Heart right ventricle (tissue), 16 donors: ENCODE measurements at regions not wholly inside any gene's neighbourhood (a gene's known extent, or its start where the extent isn't known, plus 50 kb on each side); places are given as distances from the start of the nearest gene placed in this dataset.

ENCODE experiments used
- ATAC-seq, 8 donors: fragments of 200-7000 bp; cut with Tn5 transposase; one replicate each; pipeline ENCODE4 v1.9.1; 2020; ENCODE audit warnings: mild to moderate bottlenecking in 8 of 8, moderate library complexity in 8 of 8, moderate number of reproducible peaks in 1 of 8
- DNase-seq, 2 donors: peaks; one replicate each; pipeline ENCODE4 v3.0.0-alpha.2; 2020
- H3K27ac ChIP-seq, 10 donors: fragments of 200-600 bp; sonication (generic) in 2 of 10; one replicate each; pipeline versions ENCODE4 v1.5.0 to v1.8.0; 2020 to 2022; ENCODE audit warnings: mild to moderate bottlenecking in 3 of 10
- H3K27me3 ChIP-seq, 7 donors: fragments of 200-600 bp; one replicate each; pipeline ENCODE4 v1.8.0; 2021 to 2022; ENCODE audit warnings: mild to moderate bottlenecking in 2 of 7
- H3K36me3 ChIP-seq, 9 donors: fragments of 200-600 bp; sonication (generic) in 1 of 9; one replicate each; pipeline versions ENCODE4 v1.5.0 to v1.8.0; 2020 to 2022; ENCODE audit warnings: mild to moderate bottlenecking in 2 of 9
- H3K4me1 ChIP-seq, 9 donors: fragments of 200-600 bp; sonication (generic) in 1 of 9; one replicate each; pipeline versions ENCODE4 v1.5.0 to v1.8.0; 2020 to 2022; ENCODE audit warnings: mild to moderate bottlenecking in 4 of 9
- H3K4me3 ChIP-seq, 10 donors: fragments of 200-600 bp; sonication (generic) in 2 of 10; one replicate each; pipeline versions ENCODE4 v1.5.0 to v1.8.0; 2020 to 2022; ENCODE audit warnings: mild to moderate bottlenecking in 7 of 10, moderate library complexity in 2 of 10
- H3K9me3 ChIP-seq, 11 donors: fragments of 200-600 bp in 10 of 11; sonication (generic) in 2 of 11; one replicate each; pipeline versions ENCODE4 v1.5.0 to v1.8.0; 2013 to 2022; ENCODE audit warnings: mild to moderate bottlenecking in 2 of 11, control low read depth in 1 of 11, moderate library complexity in 1 of 11
- CTCF ChIP-seq, 9 donors: fragments of 200-600 bp; sonication (generic) in 2 of 9; IDR thresholded peaks; one replicate each; pipeline versions ENCODE4 v1.5.0 to v1.8.0; 2021 to 2022; ENCODE audit warnings: antibody characterized with exemption in 9 of 9, mild to moderate bottlenecking in 5 of 9, moderate library complexity in 1 of 9
- WGBS, 2 donors: extraction: QIAGEN DNeasy Blood & Tissue Kit; methylation state at CpG; one replicate each; pipeline ENCODE4 v1.1.7; 2013; ENCODE audit warnings: inconsistent platforms in 1 of 2; 5-methylcytosine and 5-hydroxymethylcytosine counted together
- intact Hi-C, 10 donors: fragments of 100-400 bp; cut with DNase I; formaldehyde crosslinking; loops; one replicate each; pipeline versions ENCODE4 v1.11.1 to v1.14.2; 2022
- donor health status: Arrhythmogenic right ventricular cardiomyopathy.
- donor health status: ischemic (EF 13 %, LVEDD 7.1; RV severe dilation, severe dysfunction).
- donor health status: healthy with polysubstance abuse.
- donor health status: DM: no; HTN: yes; CAD: no.
- donor health status: DM: no; HTN: no; CAD: no.
- donor health status: ischemic (EF 25% LVEDD 6.9; RV normal size, moderate dysfunction).
- donor health status: ischemic (EF 25% LVEDD 5.7; RV mildly dilated, moderate dysfunction).
- donor health status: healthy.
- donor health status: DM: yes; HTN: yes; CAD: no.
- donor health status: Ischemic cardiomyopathy.
- donor health status: ischemic (EF 35%, LVEDD 5.7; RV mildly dilated, moderate dysfunction).
- donor health status: nonischemic (EF 11% LVEDD 7.7; RV severe dilation, severe dysfunction).
- donor health status: DM: yes; HTN: yes; CAD: no.
- donor health status: PGD.
- donor health status: ischemic (EF 29% LVEDD 5.4; RV normal size, mild dysfunction).
- donor health status: nonischemic (EF 23%, LVEDD 6.1; RV moderate dilation, normal function).

DNA sequence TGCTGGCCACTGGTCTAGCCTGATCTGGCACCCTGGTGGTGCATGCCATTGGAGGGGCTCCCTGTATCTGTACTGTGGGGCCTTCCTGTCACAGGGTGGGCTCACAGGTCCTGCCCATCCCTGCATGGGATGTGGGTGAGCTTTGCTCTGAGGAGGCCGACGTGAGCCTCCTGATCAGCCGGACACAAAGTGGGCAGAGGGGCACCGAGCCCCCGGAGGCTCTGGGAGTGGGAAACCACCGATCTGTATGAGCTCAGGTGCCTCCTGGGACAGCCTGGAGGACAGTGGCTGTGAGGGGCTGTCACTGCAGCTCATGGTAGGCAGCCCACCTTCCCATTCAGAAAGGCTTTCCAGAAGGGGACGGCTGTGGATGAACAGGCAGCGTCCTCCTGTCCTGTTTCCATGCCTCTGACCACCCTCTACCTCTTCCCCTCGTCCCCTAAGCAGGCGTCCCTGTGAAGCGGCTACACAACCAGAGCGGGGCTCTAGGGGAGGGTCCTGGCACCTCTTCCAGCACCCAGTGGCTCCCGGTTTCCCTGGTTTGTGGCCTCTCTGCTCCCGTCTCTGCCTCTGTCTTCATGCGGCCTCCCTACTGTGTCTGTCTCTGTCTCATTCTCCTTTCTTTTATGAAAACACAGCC lies 112.5 kb upstream of the OTOS start:
- Histone ChIP-seq H3K27me3 (no peaks in the 10 kb centered on the region), H3K4me3 (no peak overlapping the region), H3K9me3 (no peaks in the 10 kb centered on the region), H3K4me1 (peaks cover 19 to 56% (median 28%) of the 10 kb centered on the region in 9 donors), H3K27ac (peak overlapping the region in 7 of 10 donors; percentile 82 to 93 (median 91)), H3K36me3 (no peaks in the 10 kb centered on the region)
- intact Hi-C loops = no loop called here
- DNase-seq (no peak), ATAC-seq (no peak)
- no peak for TF ChIP-seq CTCF (IDR thresholded peaks at IDR 0.05)
- WGBS, 2 donors = 90 to 91% methylated on average over 15 of the region's 15 CpGs

GRCh38 chr2:240253583-240254145 lies 113.2 kb upstream of the OTOS start:
- no peaks in the 10 kb centered on the region for H3K9me3 ChIP-seq
- no peak overlapping the region for H3K27ac ChIP-seq
- no peak for ATAC-seq
- no peak for TF ChIP-seq CTCF (IDR thresholded peaks at IDR 0.05)
- peaks cover 21 to 56% (median 31%) of the 10 kb centered on the region in 9 donors for H3K4me1 ChIP-seq
- intact Hi-C loops = no loop called here
- no peaks in the 10 kb centered on the region for H3K27me3 ChIP-seq
- no peak for DNase-seq
- no peaks in the 10 kb centered on the region for H3K36me3 ChIP-seq
- H3K4me3 ChIP-seq = no peak overlapping the region
- WGBS, 2 donors = 63 to 69% methylated on average over 10 of the region's 10 CpGs

DNA sequence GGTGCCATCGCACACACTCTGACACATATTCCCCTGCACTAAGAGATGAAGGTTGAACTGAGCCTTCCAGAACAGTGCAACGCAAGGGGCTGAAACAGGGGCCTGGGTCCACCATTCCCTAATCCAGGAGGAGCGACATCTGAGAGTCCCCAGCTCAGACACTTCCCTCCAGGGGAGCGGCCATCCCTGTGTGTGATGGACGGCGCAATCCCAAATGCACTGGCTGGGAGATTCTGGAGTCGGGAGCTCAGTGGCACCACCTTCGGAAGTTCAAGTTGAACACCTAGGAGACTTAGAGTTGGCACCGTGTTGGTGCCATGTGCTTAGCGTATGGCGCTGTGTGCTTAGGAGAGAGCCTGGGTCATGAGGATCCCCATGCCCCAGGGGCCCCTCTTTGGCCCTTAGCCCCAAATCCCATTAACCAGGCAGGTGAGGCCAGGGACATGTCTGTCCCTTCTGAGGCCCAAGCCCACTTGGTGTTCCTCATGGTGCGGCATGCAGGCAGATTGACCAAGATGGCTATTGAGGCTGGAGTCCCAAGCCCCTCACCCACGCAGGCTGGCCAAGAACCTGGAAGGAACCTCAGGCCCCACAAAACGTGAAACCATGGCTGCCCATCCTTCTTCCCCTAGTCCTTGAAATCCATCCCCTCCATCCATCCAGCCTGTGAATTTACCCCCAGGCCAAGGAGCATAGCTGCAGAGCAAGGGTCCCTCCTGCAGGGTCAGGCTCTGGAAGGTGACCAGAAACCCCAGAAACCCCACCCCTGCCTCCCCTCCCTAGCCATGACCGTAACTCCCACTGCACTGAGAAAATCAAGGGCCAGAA lies 114.1 kb upstream of the OTOS start:
- intact Hi-C loops = loop anchor here in 1 of 10 donors (5.0 kb wide), 1 partner anchor 118 kb away; no protein-coding TSS in a partner anchor
- no peak for TF ChIP-seq CTCF (IDR thresholded peaks at IDR 0.05)
- H3K4me1 ChIP-seq = peaks cover 27 to 59% (median 31%) of the 10 kb centered on the region in 9 donors
- DNase-seq = peak in 1 of 2 donors; percentile 1
- no peaks in the 10 kb centered on the region for H3K36me3 ChIP-seq
- no peak overlapping the region for H3K4me3 ChIP-seq
- no peaks in the 10 kb centered on the region for H3K27me3 ChIP-seq
- H3K27ac ChIP-seq = no peak overlapping the region
- ATAC-seq = no peak
- H3K9me3 ChIP-seq = no peaks in the 10 kb centered on the region
- 93 to 94% methylated on average over 15 of the region's 15 CpGs for WGBS, 2 donors

- Histone ChIP-seq H3K36me3 (no peaks in the 10 kb centered on the region), H3K4me1 (peaks cover 24 to 59% (median 33%) of the 10 kb centered on the region in 9 donors), H3K4me3 (no peak overlapping the region), H3K9me3 (no peaks in the 10 kb centered on the region), H3K27ac (no peak overlapping the region), H3K27me3 (no peaks in the 10 kb centered on the region)
- TF ChIP-seq CTCF (IDR thresholded peaks at IDR 0.05) = no peak
- intact Hi-C loops = loop anchor here in 1 of 10 donors (5.0 kb wide), 1 partner anchor 117 kb away; no protein-coding TSS in a partner anchor
- 80 to 83% methylated on average over 8 of the region's 8 CpGs for WGBS, 2 donors
- DNase-seq (no peak), ATAC-seq (no peak)
Measured at GRCh38 chr2:240255165-240255491, 114.7 kb upstream of the OTOS start.
